Right ventricle myocardium superior (tissue), 1 donor: ENCODE measurements at regions not wholly inside any gene's neighbourhood (a gene's known extent, or its start where the extent isn't known, plus 50 kb on each side); places are given as distances from the start of the nearest gene placed in this dataset.
"Not testable (repeated sequence)": the region's sequence is repeated elsewhere in the genome, so short reads cannot be mapped to it uniquely, and the experiment has no call there.

ENCODE experiments used
- ATAC-seq: fragments of 200-7000 bp; cut with Tn5 transposase; one replicate; pipeline ENCODE4 v1.9.1; 2020; ENCODE audit warnings: mild to moderate bottlenecking; ENCODE audit not compliant: poor library complexity
- DNase-seq: peaks from one replicate; pipeline ENCODE4 v3.0.0-alpha.2; 2020
- intact Hi-C: fragments of 100-400 bp; cut with DNase I; formaldehyde crosslinking; loops from one replicate; pipeline ENCODE4 v1.11.2; 2022
- donor health status: DM: no; HTN: yes; CAD: no; lungs with severe emphysema.

- intact Hi-C loops: no loop called here
- DNase-seq (no peak), ATAC-seq (peak; percentile 49)
Observed at GRCh38 chr12:25677232-25677937, 124.3 kb upstream of the LMNTD1 start.

- intact Hi-C loops: no loop called here
- DNase-seq (no peak), ATAC-seq (no peak)
Observed at GRCh38 chr12:25681580-25681979, 128.5 kb upstream of the LMNTD1 start.

GRCh38 chr12:25682421-25682820 is 129.3 kb upstream of the LMNTD1 start:
- ATAC-seq: no peak
- DNase-seq: no peak
- intact Hi-C loops: no loop called here

- no peak for DNase-seq
- intact Hi-C loops: no loop called here
- no peak for ATAC-seq
Observed at GRCh38 chr12:25684070-25684469, 131.0 kb upstream of the LMNTD1 start.

- intact Hi-C loops: no loop called here
- no peak for ATAC-seq
Observed at GRCh38 chr12:25686351-25686750, 133.3 kb upstream of the LMNTD1 start.

GRCh38 chr12:25687226-25687625 is 134.1 kb upstream of the LMNTD1 start:
- no peak for ATAC-seq
- intact Hi-C loops: no loop called here
- DNase-seq: no peak

More at GRCh38 chr12:25686351-25686750, 133.3 kb upstream of the LMNTD1 start:
- no peak for DNase-seq

- DNase-seq, intact Hi-C loops, ATAC-seq: not testable (repeated sequence)
Observed at GRCh38 chr12:25688851-25689250, 135.8 kb upstream of the LMNTD1 start.

GRCh38 chr12:25689996-25690501 is 137.0 kb upstream of the LMNTD1 start:
- intact Hi-C loops: no loop called here
- DNase-seq: peak; percentile 60
- peak; percentile 33 for ATAC-seq

- ATAC-seq (no peak), DNase-seq (no peak)
- intact Hi-C loops: no loop called here
Observed at GRCh38 chr12:25690996-25691864, 138.1 kb upstream of the LMNTD1 start.

GRCh38 chr12:25691865-25692114 is 138.7 kb upstream of the LMNTD1 start:
- DNase-seq: no peak
- intact Hi-C loops: no loop called here
- no peak for ATAC-seq

GRCh38 chr12:25692115-25693035 is 139.3 kb upstream of the LMNTD1 start:
- intact Hi-C loops: no loop called here
- ATAC-seq (peak; percentile 81), DNase-seq (peak; percentile 47)

- peak; percentile 79 for ATAC-seq
- DNase-seq: no peak
- intact Hi-C loops: no loop called here
Observed at GRCh38 chr12:25694072-25694471, 141.0 kb upstream of the LMNTD1 start.

GRCh38 chr12:25695574-25695973 is 142.5 kb upstream of the LMNTD1 start:
- no peak for DNase-seq
- no peak for ATAC-seq
- intact Hi-C loops: no loop called here

- no peak for ATAC-seq
- intact Hi-C loops: no loop called here
- no peak for DNase-seq
Observed at GRCh38 chr12:25698772-25699171, 145.7 kb upstream of the LMNTD1 start.

- intact Hi-C loops: no loop called here
- DNase-seq (no peak), ATAC-seq (no peak)
Observed at GRCh38 chr12:25699454-25699853, 146.4 kb upstream of the LMNTD1 start.

- ATAC-seq: no peak
- no peak for DNase-seq
- intact Hi-C loops: no loop called here
Observed at GRCh38 chr12:25701290-25701689, 148.2 kb upstream of the LMNTD1 start.

GRCh38 chr12:25702553-25702952 is 149.5 kb upstream of the LMNTD1 start:
- DNase-seq (no peak), ATAC-seq (no peak)
- intact Hi-C loops: no loop called here

- intact Hi-C loops: no loop called here
- no peak for ATAC-seq
- DNase-seq: no peak
Observed at GRCh38 chr12:25705261-25705660, 152.2 kb upstream of the LMNTD1 start.

GRCh38 chr12:25706646-25707045 is 153.6 kb upstream of the LMNTD1 start:
- intact Hi-C loops, DNase-seq, ATAC-seq: not testable (repeated sequence)
